Posterior vena cava (tissue), 2 donors: ENCODE measurements at regions not wholly inside any gene's neighbourhood (a gene's known extent, or its start where the extent isn't known, plus 50 kb on each side); places are given as distances from the start of the nearest gene placed in this dataset.

Experiments
- DNase-seq: peaks from one replicate; pipeline ENCODE4 v3.0.0-alpha.2; 2020; ENCODE audit warnings: low spot score
- intact Hi-C, 2 donors: fragments of 100-400 bp; cut with DNase I; formaldehyde crosslinking; loops; one replicate each; pipeline versions ENCODE4 v1.14.1 to v1.14.2; 2022 to 2023
- donor health status: DM: yes; HTN: yes; CAD: no.
- donor health status: DM: yes; HTN: yes; CAD: no.

DNA sequence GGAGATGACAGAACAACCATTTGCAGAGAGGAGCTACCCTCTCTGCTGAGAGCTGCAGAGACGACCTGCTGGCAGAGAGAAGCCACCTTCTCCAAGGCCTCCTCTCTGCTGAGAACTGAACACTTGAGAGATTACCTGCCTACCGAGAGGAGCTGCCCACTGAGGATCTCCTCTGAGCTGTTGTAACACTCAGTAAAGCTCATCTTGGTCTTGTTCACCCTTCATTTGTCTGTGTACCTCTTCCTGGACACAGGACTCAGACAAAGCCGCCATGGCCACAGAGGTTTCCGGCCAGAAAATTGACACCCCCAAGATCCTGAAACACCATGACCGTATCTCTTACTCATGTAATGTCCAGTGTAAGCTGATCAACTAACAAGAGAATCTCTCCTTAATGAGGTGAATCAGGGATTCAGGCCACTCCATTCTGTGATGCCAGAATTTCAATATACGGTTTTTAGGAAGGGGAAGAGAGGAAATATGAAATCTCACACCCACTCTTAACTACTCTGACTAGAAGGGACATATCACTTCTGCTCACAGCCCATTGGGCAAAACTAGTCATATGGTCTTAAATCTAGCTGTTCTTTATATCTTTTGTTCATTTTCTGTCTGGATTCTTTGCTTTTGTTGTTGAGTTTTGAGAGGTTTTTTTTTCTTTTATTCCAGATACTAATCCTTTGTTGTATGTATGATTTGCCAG is 83.8 kb downstream of the RHOU start:
- intact Hi-C loops = no loop called here
- no peak for DNase-seq

DNA sequence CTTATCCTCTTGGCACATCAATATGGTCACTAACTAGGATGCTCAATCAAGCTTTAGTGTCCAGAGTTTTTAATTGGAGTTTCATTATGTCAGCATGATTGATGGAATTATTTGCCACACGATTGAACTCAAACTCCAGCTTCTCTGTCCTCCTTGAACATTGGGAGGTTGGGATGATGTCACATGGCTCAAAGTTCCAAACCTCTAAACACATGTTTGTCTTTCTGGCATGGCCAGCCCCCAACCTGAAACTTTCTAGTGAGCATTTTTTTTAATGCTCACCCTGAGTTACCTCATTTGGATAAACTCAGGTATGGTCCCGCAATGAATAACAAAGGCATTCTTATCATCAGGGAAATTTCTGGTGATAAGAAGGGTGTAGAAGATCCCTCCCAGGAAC is 86.0 kb downstream of the RHOU start:
- DNase-seq = no peak
- intact Hi-C loops = no loop called here

DNA sequence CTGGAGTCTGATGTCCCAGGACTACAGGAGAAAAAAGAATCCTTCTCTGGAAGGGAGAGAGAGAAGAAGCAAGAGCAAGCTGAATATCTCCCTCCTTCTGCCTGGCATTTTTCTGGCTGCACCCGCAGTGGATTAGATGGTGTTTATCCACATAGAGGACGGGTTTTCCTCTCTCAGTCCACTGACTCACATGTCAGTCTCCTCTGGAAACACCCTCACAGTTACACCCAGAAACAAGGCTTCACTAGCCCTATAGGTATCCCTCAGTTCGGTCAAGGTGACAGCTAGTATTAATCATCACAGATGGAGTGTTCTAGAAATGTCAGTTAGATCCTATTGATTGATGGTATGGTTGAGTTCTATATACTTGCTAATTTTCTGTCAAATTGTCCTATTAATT is 87.9 kb downstream of the RHOU start:
- intact Hi-C loops = no loop called here

DNA sequence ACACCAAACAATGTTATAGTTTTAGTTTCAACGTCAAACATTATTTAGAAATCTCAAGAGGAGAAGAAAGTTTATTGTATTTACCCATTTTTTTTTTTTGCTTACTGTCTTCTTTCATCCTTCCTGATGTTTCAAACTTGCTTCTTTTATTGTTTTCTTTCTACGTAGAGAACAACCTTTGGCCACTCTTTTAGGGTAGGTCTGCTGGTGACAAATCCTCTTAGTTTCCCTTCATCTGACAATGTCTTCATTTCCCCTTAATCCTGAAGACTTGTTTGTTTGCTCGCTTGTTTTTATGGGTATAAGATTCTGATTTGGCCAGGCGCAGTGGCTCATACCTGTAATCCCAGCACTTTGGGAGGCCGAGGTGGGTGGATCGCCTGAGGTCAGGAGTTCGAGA is 89.1 kb downstream of the RHOU start:
- intact Hi-C loops = no loop called here
- no peak for DNase-seq

More for the DNA sequence above, 87.9 kb downstream of the RHOU start:
- no peak for DNase-seq

DNA sequence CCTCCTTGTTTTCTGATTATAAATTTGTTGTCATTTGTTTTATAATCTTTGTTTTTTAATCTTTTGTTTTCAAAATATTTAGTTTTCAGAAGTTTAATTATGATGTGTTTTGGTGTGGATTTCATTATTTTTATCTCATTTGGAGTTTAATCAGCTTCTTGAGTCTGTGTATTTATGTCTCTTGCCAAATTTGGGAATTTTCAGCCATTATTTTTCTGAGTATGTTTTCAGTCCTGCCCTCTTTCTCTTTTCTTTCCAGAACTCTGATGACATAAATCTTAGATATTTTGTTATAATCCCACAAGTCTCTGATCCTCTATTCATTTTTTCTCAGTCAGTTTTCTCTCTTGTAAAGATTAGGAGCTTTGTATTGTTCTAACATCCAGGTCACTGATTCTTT is 89.8 kb downstream of the RHOU start:
- intact Hi-C loops = no loop called here
- DNase-seq = no peak

DNA sequence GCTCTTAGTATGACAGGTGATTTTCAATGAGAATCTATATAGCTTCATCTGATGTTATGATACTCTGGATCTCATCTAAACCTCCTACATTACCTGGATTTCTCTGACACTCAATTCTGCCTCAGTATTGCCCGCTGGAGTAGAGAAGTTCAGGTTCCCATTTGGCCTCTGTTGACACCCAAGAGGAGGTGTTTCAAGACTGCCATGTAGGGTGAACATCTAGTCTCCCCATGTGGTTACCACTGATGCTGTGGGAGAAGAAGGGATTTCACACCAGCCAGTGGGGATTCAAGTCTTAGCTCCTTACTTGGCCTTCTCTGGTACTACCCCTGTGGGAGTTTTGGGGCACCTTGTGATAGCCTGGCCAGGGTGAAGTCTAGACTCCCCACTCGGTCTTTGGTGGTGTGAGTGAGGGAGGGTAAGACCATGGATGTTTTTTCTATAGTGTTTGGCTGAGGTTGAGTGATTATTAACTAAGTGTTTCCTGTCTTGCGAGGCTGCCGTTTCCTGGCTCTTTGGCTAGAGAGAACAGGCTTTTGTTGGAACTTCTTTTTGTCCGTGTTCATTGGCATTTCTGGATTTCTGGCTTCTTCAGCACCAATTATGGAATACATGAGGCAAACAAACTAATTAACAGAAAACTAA is 90.7 kb downstream of the RHOU start:
- no peak for DNase-seq
- intact Hi-C loops = no loop called here

DNA sequence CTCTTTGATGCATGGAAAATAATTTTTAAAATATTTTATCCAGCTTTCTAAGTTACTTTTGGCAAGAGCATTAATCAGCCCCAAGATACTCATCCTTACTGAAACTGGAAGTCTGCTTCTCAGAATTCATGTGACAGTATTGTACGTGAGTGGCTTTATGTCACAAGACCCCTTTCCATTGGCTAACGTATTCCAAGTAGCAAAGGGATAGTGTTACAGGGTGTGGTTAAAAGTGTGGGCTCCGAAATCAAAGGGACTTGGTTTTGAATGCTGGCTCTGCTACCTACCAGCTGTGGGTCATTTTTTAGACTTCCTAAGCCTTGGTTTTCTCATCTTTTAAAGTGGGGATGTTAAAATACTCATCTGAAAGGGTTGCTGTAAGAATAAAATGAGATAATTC is 91.7 kb downstream of the RHOU start:
- DNase-seq = no peak
- intact Hi-C loops = no loop called here

DNA sequence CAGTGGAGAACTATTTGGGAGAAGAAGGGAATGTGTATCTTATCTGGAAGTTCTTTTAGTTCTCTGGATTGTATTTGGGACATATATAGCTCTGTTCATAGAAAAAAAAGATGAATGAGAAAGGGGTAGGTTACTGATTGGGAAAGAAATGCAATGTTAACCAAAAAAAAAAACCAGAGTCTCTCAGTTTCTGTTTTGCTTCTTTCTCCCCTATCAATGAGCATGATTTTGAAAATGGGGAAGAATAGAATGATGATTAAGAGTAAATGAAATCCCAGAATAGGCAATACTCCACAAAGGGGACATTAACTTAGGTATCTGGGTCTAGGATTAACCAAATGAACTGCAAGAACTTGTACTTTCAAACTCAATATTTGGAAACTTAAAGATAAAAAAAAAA is 92.9 kb downstream of the RHOU start:
- intact Hi-C loops = no loop called here
- DNase-seq = no peak

DNA sequence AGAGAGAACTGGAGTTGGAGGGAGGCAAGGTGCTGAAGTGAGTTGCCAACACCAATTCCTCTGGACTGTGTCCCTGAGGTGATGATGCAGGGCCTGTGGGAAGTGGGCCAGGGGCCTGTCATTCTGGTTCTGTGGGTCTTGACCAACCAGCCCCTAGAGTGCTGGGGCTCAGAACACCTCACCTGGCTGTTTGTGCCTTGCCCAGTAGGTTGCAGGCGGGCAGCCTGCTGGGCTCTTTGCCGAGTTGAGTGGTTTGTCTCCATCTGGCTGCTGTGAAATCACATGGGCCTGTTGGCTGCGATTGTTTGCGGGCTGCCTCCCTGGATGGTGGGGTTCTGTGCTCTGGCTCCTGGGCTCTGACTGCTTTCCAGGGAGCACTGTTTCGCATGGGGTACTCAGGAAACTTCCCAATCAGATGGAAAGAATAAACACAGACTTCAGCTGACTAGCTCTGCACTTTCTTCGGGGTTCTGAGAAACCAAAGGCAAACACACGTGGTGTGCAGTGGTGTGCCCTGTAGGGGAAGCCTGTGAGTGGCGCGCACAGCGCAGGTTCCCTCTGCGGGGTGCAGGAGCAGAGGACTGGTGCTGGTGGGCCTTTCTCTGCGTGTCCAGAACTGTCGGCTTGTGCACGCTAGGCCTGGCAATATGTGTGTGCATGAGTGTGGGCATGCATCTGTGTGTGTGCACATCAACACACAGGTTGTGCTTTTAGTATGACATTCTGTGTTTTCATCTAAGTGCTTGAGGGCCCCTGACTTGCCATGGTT is 95.1 kb downstream of the RHOU start:
- DNase-seq = no peak
- intact Hi-C loops = no loop called here

DNA sequence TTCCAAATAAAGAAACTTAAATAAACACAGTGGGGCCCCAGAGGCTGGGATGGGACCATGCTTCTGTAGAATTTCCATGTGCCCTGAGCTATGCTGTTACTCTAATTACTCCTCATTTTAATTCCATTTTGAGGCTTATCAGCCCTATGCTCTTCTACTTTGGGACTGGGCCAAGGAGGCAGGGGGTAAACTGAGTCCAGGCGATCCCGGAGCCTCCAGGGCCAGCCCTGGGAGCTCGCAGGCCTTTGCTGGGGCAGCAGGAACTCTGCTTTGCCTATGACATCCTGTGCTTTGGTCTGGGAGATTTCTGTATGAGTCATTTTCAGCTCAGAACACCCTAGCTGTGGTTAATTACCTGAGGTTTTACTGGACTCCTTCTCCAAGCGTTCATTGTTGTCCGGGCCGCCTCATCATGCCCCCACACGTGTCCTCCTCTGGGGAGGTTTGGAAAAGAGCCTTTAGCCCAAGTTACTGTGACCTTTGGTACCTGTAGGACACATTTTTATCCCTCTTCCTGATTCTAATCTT is 95.7 kb downstream of the RHOU start:
- intact Hi-C loops = no loop called here
- DNase-seq = no peak

DNA sequence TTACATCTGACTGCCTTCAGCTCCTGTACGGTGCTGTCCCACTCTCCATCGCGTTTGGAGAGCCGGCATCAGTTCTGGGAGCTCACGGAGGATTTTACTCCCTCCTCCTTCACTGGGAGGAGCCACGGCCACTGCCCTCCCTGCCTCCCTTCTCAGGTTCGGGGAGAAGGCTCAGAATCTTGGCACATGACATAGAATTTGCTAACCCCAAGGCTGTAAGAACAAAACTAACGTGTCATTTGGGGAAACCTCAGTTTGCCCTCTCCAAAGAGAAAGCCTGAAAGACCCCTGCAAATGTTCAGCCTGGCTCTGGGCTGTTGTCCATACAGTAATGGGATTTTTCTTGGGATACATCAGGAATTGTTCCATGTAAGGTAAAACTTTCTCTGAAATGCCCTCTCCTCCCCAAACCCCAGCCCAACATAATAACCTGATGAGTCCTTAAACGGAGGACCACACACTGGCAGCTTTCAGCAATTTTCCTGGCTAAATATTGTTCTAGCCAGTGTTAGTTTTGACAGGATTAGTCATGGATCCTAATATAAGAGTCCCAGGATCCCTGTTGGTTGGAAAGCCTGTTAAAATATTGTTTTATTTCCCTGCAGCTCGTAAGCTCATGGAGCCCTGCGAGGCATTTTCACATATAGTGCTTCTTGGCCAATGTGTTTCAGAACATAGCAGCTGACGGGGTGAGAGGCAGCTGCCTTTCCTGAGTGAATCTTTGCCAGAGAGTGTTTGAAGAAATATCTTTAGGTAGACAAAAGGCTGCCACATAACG is 98.8 kb downstream of the RHOU start:
- DNase-seq = no peak
- intact Hi-C loops = no loop called here

DNA sequence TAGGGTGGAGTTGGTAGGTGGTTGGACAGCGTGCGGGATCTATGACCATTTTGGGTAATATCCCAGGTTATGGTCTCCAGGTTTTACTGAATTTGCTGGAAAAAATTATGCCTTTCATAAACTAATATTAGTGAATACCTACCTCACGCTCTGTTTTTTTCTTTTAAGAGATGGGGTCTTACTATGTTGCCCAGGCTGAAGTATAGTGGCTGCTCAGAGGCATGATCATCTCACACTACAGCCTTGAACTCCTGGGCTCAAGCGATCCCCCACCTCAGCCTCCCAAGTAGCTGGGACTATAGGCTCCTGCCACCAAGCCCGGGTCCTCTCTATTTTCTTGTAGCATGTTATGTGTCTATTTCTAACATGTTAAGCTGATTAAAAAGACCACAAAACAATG is 100.2 kb downstream of the RHOU start:
- intact Hi-C loops = no loop called here
- DNase-seq = no peak

DNA sequence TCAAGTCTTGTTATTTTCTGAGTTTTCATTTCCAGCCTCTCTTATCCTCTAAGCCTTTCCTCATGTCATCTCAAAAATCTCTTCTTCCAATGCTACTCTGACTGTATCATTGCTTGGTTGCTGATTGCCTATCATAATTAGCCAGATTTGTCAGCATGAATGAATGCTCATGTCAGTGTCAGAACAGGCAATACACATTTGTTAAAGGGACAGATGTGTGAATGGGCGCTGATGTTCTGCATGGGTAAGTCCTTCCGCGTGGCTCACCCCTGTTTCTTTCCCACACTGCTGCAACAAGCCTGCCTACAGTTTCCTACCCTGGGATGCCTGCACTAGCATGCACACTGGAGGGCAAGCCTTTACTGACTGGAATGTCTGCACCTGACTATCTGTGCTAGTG is 100.6 kb downstream of the RHOU start:
- DNase-seq = no peak
- intact Hi-C loops = no loop called here

DNA sequence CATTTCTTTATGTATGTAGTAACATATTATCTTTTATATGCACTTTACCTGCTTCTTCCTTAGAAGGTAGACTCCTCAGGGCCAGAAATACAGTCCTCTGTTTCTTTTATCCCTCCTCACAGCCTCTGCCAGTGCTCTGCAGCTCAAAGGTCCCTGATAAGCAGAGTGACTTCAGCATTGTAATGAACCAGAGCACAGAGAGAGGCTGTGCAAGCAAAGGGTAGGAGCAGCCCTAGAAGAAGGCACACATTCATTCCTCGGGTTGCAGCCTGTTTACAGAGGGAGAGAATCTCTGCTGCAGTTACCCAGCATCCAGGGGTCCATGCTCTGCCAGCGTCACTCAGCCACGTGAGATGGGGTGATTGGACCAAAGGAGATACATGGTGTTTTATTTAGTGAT is 101.1 kb downstream of the RHOU start:
- intact Hi-C loops = no loop called here

DNA sequence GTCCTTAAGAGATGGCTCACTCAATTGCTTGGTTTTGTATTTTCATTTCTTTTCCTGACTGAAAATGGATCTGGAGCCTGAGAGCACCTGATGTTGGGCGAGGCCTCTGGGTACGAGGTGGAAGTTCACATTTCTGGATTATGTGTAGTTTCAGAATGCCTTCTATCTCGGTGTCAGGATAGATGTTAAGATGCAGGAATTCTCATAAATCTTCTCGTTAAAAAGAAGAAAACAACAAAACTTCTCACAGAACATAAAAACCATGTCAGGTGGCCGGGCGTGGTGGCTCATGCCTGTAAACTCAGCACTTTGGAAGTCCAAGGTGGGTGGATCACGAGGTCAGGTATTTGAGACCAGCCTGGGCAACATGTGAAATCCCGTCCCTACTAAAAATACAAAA is 101.8 kb downstream of the RHOU start:
- DNase-seq = no peak
- intact Hi-C loops = no loop called here

More for the DNA sequence above, 101.1 kb downstream of the RHOU start:
- DNase-seq = no peak

DNA sequence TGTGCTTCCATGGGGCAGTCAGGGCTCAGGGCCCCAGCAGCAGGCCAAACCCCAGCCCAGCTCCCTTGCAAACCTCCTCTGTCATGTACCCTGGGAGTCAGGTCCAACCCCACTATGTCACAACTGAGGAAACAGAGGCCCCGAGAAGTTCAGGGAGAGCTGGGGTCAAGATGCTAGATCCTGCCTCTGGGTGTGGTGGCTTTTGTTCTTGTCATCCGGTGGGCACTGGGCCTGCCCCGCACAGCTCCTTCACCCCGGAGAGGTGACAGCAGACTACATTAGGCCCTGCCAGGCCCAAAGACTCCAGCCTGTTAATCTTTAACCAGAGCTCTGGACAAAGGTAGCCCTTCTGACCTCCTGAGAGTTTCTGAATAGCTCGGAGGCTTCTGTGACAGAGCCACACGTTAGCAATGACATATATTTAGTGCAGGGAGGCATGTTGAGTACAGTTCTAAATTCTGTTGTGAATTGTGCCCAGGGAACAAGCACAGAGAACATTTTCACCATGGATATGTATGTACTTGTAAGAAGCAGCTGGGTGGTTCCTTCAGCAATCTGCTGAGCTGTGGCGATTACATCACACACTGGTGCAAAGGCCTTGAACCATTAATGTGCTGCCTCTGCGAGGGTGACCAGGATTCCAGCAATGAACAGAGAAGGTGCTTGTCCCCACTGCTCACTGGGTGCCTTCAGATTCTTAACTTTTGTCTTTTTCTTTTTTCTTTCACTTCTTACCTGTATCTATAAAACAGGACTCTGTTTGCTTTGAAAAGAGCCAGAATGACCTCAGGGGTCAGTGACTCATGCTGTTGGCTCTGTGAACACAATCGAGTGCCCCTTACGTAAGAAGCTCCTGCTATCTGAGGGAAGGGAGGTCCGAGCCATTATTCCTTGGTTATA is 102.8 kb downstream of the RHOU start:
- DNase-seq = no peak
- intact Hi-C loops = no loop called here

DNA sequence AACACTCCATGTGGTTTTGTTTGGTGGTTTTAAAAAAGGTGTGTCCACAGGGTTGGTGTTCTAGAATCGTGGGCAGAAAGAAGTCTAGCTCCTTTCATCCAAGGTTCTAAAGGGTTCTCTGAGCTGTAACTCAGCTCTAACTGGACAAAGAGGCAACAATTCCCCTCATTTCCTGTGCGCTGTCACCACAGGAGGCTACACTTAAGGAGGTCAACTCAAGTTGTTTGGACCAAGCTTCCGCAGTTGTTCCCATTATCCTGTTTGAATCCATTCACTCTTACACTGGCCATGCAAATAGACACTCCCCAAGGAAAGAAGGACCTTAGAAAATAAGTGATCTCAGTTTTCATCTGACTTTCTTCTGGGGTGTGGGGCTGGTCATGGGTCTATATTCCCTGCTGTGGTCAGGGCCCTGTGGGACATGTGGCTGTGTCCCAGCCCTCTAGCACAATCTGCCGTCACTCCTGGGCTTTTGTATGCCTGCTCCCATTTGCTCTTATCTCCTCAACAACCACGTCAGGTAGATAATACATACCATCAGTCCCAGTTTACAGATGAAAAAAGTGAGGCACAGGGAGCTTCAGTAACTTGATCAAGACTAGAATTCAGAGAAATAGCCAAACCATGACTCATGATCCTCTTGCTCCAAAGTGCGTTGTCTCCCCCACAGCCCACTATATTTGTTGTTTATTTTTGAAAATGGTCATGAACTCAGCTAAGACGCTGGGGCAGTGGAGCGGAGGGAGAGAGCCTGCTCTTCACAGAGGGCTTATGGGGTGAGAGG is 103.6 kb downstream of the RHOU start:
- intact Hi-C loops = no loop called here
- no peak for DNase-seq

DNA sequence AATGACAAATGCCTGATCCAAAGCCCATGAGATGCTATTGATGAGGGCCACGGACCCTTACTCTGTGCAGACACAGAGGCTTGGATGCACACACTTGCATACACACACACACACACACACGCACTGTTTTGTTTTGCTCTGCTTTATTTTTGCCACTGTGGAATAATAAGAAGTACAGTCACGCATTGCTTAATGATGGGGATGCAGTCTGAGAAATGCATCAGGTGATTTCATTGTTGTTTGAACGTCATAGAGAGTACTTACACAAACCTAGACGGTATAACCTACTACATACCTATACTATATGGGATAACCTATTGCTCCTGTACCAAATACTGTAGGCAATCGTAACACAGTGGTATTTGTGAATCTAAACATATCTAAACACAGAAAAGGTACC is 104.4 kb downstream of the RHOU start:
- no peak for DNase-seq
- intact Hi-C loops = no loop called here
